D721Med (cell line): ENCODE measurements at regions not wholly inside any gene's neighbourhood (a gene's known extent, or its start where the extent isn't known, plus 50 kb on each side); places are given as distances from the start of the nearest gene placed in this dataset.

Experiments used
- DNase-seq: peaks from one replicate; pipeline ENCODE4 v3.0.0; 2011; ENCODE audit warnings: low spot score; ENCODE audit not compliant: insufficient read length
- FAIRE-seq: peaks from 2 replicates; lab custom pipeline; 2011; peaks lifted over from hg19 to GRCh38; lab: Jason Lieb, UNC
- CTCF ChIP-seq: IDR thresholded peaks from 2 replicates; pipeline ENCODE4 v1.5.1; 2012; ENCODE audit warnings: mild to moderate bottlenecking, control low read depth; ENCODE audit not compliant: insufficient read depth; ENCODE audit errors: missing control alignments

- no peak for FAIRE-seq
- TF ChIP-seq CTCF = no peak
- DNase-seq = no peak
Observed at GRCh38 chr18:64566456-64566855, 417.6 kb upstream of the LINC00305 start.

DNA sequence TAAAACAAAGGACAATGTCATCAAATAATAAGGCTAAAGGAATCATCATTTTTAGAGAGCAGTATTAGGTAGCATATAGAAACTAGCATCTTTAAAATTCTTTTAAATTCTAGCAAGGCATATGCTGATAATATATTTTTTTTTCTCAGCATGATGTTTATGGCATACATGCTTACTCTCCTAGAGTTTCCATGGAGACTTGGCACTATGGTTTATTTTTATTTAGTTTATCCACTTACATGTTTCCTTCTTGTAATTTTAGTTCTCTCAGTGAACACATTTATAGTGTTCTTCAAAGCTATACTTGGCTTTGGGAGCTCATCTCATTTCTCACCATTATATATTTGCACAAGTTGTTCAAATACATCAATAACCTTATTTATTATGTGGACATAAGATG, 413.8 kb upstream of the LINC00305 start:
- FAIRE-seq (no peak), DNase-seq (no peak)
- no peak for TF ChIP-seq CTCF

DNA sequence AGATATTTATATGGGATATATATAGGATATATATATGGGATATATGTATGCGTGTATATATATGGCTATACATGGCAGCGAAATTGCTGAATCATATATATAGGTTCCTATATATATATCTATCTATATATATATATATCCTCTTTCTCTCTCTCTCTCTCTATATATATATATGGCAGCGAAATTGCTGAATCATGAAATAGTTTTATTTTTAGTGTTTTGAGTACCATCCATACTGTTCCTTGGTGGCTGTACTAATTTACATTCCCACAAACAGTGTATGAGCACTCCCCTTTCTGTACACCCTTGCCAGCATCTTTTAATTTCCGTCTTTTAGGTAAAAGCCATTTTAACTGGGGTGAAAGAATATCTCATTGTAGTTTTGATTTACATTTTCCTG, 397.6 kb upstream of the LINC00305 start:
- no peak for FAIRE-seq

GRCh38 chr18:64539847-64540246, 391.0 kb upstream of the LINC00305 start:
- TF ChIP-seq CTCF = no peak
- FAIRE-seq (no peak), DNase-seq (no peak)

More for the DNA sequence above, 397.6 kb upstream of the LINC00305 start:
- no peak for TF ChIP-seq CTCF
- no peak for DNase-seq

DNA sequence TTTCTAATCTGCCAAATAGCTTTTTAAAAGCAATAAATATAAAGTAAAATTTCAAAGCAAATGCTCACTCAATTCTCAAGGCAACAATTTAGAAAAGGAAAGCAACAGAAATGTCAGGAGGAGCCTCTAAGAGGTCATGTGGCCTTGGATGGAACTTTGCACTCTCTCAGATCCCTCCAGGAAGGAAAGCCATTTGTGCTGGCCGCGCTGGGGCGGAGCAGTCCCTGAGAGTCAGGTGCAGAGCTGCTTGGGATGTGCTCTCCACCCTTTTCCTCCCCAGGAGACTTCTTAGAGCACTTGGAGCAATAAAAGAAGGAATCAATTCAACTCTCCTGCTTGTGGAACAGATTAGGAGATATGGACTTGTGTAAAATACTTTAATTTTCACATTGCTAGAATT, 379.8 kb upstream of the LINC00305 start:
- TF ChIP-seq CTCF = no peak
- DNase-seq (no peak), FAIRE-seq (no peak)

DNA sequence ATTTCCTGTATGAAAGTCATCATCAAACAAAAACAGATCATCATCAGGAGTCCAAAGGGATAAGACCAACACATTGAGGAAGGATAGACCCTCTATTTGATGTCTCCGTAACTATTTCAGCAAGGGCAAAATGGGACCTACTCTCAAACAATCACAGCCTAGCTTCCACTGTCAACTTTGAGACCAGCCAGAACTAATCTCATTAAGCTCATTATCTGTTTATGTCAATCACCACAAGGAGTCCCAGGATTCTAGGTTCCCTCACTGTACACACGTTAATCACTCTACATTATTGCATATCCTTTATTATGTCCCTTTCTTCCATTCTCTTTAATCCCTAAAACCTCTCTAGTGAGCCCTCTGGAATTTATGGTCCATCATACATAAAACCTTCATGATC, 370.3 kb upstream of the LINC00305 start:
- FAIRE-seq (peak; percentile 100), DNase-seq (no peak)
- no peak for TF ChIP-seq CTCF

DNA sequence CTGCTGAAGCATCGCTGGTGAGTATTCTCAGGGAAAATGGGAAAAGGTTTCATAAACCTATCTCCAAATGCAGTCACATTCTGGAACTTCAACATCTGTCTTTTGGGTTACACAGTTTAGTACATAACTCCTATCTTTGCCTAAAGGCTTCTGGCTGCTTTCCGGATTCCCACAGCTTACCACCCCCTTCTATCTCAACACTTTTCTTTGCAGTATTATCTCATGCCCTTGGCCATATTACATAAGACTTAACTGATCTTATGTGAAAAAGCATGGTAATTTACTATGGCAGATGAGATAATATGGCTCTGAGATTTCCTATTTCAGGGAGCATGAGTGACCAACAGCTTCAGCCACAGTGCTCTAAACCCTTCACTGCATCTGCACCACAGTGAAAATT, 369.3 kb upstream of the LINC00305 start:
- TF ChIP-seq CTCF = no peak
- FAIRE-seq (peak; percentile 99), DNase-seq (no peak)
